OCI-LY7 (cell line): ENCODE measurements at regions not wholly inside any gene's neighbourhood (a gene's known extent, or its start where the extent isn't known, plus 50 kb on each side); places are given as distances from the start of the nearest gene placed in this dataset.

Experiments
- CTCF ChIP-seq: fragments of 200-600 bp; sonication (generic); conservative IDR thresholded peaks from 2 replicates; pipeline ENCODE4 v1.5.1; 2014; ENCODE audit warnings: mild to moderate bottlenecking, antibody characterized with exemption, low read length, moderate library complexity, mixed read lengths
- EZH2phosphoT487 ChIP-seq: fragments of 200-600 bp; sonication (generic); IDR thresholded peaks from 2 replicates; pipeline ENCODE4 v1.6.1; 2018; ENCODE audit warnings: low read depth, borderline replicate concordance, mild to moderate bottlenecking, mixed run types, antibody characterized with exemption, low read length, moderate library complexity, mixed read lengths

- TF ChIP-seq CTCF = no peak
- TF ChIP-seq EZH2phosphoT487 = no peak
These were observed 183.4 kb upstream of the RFC3 start for GRCh38 chr13:33634546-33634982.
